NB4 (cell line): ENCODE measurements at regions not wholly inside any gene's neighbourhood (a gene's known extent, or its start where the extent isn't known, plus 50 kb on each side); places are given as distances from the start of the nearest gene placed in this dataset.

Experiments
- CTCF ChIP-seq: IDR thresholded peaks from one replicate; pipeline ENCODE4 v1.5.1; 2012; ENCODE audit warnings: low read depth, low read length
- MAX ChIP-seq: IDR thresholded peaks from 2 replicates; pipeline ENCODE4 v1.6.1; 2011; ENCODE audit warnings: low read depth, low read length
- MYC ChIP-seq: IDR thresholded peaks from 2 replicates; pipeline ENCODE4 v1.6.1; 2011; ENCODE audit warnings: low read depth, low read length
- POLR2A ChIP-seq: IDR thresholded peaks from 2 replicates; pipeline ENCODE4 v1.6.1; 2011; ENCODE audit warnings: mild to moderate bottlenecking; ENCODE audit not compliant: insufficient read length; ENCODE audit errors: extremely low read depth

- no peak for TF ChIP-seq CTCF
- no peak for TF ChIP-seq POLR2A
- TF ChIP-seq MYC = no peak
- no peak for TF ChIP-seq MAX
Measured at GRCh38 chr1:55716610-55717009, 501.4 kb upstream of the USP24 start.
